GM12872 (cell line): ENCODE measurements at regions not wholly inside any gene's neighbourhood (a gene's known extent, or its start where the extent isn't known, plus 50 kb on each side); places are given as distances from the start of the nearest gene placed in this dataset.

Experiments used
- TF ChIP-seq, protein P1 (sequence below): IDR thresholded peaks from 3 replicates; pipeline ENCODE4 v1.5.1; 2011; ENCODE audit warnings: low read depth, mild to moderate bottlenecking, low read length, moderate library complexity; ENCODE audit not compliant: insufficient read depth

DNA sequence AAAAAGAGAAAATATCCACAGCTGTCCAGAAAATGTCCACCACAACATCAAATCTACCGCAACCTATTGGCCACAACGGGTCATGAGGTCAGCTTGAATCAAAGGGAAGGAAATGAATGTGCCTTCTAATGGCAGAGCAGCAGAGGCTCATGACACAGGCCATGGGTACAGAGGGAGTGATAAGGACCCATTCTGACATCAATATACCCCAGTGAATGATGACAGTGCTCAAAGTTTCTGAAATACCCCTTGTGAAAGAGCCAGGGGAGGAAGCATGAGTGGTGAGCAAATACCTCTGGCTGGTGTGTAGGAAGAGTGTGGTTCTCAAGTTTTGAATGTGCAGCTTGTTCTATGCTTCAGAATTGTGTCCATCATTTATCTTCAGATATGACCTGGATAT, 348.2 kb downstream of the IRX1 start:
- TF ChIP-seq, protein P1, sequence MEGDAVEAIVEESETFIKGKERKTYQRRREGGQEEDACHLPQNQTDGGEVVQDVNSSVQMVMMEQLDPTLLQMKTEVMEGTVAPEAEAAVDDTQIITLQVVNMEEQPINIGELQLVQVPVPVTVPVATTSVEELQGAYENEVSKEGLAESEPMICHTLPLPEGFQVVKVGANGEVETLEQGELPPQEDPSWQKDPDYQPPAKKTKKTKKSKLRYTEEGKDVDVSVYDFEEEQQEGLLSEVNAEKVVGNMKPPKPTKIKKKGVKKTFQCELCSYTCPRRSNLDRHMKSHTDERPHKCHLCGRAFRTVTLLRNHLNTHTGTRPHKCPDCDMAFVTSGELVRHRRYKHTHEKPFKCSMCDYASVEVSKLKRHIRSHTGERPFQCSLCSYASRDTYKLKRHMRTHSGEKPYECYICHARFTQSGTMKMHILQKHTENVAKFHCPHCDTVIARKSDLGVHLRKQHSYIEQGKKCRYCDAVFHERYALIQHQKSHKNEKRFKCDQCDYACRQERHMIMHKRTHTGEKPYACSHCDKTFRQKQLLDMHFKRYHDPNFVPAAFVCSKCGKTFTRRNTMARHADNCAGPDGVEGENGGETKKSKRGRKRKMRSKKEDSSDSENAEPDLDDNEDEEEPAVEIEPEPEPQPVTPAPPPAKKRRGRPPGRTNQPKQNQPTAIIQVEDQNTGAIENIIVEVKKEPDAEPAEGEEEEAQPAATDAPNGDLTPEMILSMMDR, result no peak

DNA sequence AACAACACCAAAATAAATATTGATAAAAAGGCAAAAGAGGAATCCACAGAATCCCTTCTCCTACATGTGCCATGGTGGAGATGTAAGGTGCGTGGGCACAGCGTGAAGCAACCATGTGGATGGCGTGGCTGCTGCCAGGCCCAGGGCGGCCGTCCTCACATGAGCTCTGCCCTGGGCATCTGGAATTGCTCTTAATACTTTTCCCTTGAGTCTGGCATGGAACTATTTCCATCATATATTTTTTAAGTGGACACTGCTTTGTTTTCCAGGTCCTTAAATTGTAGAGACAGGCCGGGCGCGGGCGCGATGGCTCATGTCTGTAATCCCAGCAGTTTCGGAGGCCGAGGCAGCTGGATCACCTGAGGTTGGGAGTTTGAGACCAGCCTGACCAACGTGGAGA, 349.3 kb downstream of the IRX1 start:
- TF ChIP-seq, protein P1, result no peak

DNA sequence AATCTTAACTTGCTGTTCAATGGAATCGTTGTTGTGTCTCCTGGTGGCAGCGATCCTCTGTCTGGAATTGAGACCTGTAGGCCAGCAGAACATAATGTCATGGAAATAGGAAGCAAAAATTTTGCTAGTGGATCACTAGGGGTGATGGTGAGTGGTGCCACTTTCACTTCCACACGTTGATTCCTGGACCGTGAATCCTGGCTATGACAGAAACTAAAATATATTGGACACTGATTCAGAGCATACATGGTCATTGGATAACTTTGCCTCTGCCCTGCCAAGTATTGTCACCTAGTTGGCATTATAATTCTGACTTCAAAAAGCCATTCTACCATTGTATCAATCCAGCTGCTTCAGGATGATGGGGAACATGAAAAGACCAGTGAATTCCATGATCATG, 353.2 kb downstream of the IRX1 start:
- TF ChIP-seq, protein P1, result no peak

DNA sequence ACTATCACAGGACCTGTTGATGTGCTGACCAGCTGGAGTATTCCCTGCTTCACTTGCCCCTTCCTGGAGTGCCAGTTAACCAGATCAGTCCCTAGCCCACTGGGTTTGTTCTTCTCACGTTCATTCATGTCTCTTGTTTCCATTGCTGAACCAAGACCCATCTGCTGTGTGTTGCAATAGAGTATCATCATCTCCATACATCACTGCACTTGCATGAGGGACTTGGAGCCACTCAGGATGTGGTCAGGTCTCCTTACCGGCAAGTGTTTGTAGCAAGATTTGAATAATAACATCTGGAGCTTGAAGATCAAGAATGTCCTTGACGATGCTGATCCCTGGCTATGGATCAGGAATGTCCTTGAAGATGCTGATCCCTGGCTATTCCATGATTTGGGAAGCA, 358.6 kb downstream of the IRX1 start:
- TF ChIP-seq, protein P1, result no peak

DNA sequence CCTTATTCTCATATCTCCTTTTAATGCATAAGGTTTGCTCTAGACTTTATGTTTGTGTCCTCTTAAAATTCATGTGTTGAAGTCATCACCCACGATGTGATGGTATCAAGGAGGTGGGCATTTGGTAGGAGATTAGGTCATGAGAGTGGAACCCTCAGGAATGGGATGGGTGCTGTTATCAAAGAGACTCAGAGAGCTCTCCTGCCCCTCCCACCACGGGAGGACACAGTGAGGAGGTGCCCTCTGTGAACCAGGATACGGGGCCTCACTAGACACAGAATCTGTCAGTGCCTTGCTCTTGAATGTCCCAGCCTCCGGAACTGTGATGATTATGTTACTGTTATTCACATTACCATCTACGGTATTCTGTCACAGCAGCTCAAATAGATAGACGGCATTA, 359.0 kb downstream of the IRX1 start:
- TF ChIP-seq, protein P1, result no peak

DNA sequence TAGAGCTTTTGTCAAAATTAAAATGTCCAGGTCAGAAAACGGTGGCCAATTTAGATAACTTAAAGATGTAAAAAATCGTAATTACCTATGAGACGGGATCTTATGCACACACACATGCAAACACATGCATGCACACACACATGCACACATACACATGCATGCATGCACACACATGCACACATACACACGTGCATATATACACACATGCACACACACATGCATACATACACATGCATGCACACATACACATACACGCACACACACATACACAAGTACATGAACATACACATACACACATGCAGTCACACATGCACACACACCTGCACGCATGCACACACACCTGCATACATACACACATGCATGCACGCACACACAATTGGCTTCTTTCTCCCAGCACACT, 362.0 kb downstream of the IRX1 start:
- TF ChIP-seq, protein P1, result no peak

DNA sequence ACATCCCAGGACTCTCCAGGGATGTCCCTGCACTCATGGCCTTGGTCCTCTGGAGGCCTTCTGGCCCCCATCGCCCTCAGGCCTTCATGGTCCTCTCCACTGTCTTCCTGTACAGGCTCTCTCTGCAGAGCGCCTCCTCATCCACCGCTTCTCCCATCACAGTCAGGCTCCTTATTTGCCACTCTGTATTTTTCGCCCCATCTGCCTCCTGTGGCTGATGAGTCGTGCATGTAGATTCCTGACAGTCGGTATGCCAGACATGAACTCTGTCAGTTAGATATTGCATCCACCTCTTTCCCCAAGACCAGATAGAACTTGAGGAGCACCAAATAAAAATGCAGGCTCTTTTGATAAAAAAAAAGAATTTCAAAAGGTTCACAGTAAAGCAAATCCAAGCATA, 362.8 kb downstream of the IRX1 start:
- TF ChIP-seq, protein P1, result no peak

DNA sequence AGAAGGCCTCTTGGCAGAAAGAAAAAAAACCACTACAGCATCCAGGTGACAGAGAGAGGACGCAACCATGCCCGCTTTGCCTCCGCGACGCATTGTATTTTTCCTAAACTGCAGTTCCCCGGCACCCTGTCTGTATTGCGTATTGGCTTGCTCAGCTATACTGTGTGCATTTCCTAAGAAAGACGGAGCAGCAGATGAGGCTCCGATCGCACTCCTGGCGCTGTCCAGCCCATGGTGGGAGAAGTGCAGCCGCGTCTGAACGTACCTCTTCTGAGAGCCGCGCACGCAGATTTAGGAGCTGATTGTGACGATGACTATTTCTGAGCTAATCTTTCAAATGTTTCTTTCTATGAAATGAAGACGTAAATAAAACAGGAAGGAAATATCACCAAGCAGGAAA, 366.5 kb downstream of the IRX1 start:
- TF ChIP-seq, protein P1, result no peak
